Spleen (tissue), 11 donors: ENCODE measurements at regions not wholly inside any gene's neighbourhood (a gene's known extent, or its start where the extent isn't known, plus 50 kb on each side); places are given as distances from the start of the nearest gene placed in this dataset.

Source experiments
- DNase-seq: peaks from one replicate; pipeline ENCODE4 v3.0.0-alpha.2; 2020
- H3K27ac ChIP-seq, 8 donors: fragments of 200-600 bp; sonication (generic) in 7 of 8; 1 replicate in 4 of 8; 2 replicates in 4 of 8; pipeline versions ENCODE4 v1.5.0 to v1.8.0; 2016 to 2021; ENCODE audit warnings: inconsistent platforms in 4 of 8, mild to moderate bottlenecking in 4 of 8, moderate library complexity in 1 of 8
- H3K27me3 ChIP-seq, 7 donors: fragments of 200-600 bp; sonication (generic) in 6 of 7; replicated peaks in 1 of 7; 1 replicate in 4 of 7; 2 replicates in 3 of 7; pipeline versions ENCODE4 v1.5.0 to v1.8.0; 2016 to 2021; ENCODE audit warnings: inconsistent platforms in 3 of 7, mild to moderate bottlenecking in 1 of 7
- H3K36me3 ChIP-seq, 6 donors: fragments of 200-600 bp; sonication (generic) in 5 of 6; 1 replicate in 4 of 6; 2 replicates in 2 of 6; pipeline versions ENCODE4 v1.5.0 to v1.8.0; 2016 to 2021; ENCODE audit warnings: inconsistent platforms in 2 of 6
- H3K4me1 ChIP-seq, 6 donors: fragments of 200-600 bp; sonication (generic) in 5 of 6; 1 replicate in 3 of 6; 2 replicates in 3 of 6; pipeline versions ENCODE4 v1.5.0 to v1.8.0; 2016 to 2021; ENCODE audit warnings: inconsistent platforms in 3 of 6
- H3K4me3 ChIP-seq, 8 donors: fragments of 200-600 bp; sonication (generic) in 7 of 8; 1 replicate in 4 of 8; 2 replicates in 4 of 8; pipeline versions ENCODE4 v1.5.0 to v1.8.0; 2016 to 2021; ENCODE audit warnings: inconsistent platforms in 4 of 8, mild to moderate bottlenecking in 4 of 8, moderate library complexity in 2 of 8
- H3K9me3 ChIP-seq, 8 donors: fragments of 200-600 bp; sonication (generic) in 7 of 8; 1 replicate in 4 of 8; 2 replicates in 4 of 8; pipeline versions ENCODE4 v1.5.0 to v1.8.0; 2016 to 2021; ENCODE audit warnings: inconsistent platforms in 4 of 8
- CTCF ChIP-seq, 11 experiments: fragments of 200-600 bp in 7 of 11; fragments of 450-650 bp in 4 of 11; sonication (generic) in 4 of 11; IDR thresholded peaks in 8 of 11; conservative IDR thresholded peaks in 3 of 11; 1 replicate in 7 of 11; 2 replicates in 4 of 11; pipeline versions ENCODE4 v1.4.0 to v1.8.0; 2016 to 2021; ENCODE audit warnings: antibody characterized with exemption in 11 of 11, inconsistent platforms in 4 of 11, mild to moderate bottlenecking in 1 of 11
- POLR2A ChIP-seq, 3 donors: fragments of 450-650 bp; IDR thresholded peaks; one replicate each; pipeline ENCODE4 v1.5.1; 2017; ENCODE audit warnings: antibody characterized with exemption in 3 of 3, mild to moderate bottlenecking in 1 of 3
- POLR2AphosphoS5 ChIP-seq, 3 donors: sonication (generic); formaldehyde crosslinking; IDR thresholded peaks; one replicate each; pipeline ENCODE4 v1.5.1; 2017; ENCODE audit warnings: antibody characterized with exemption in 3 of 3
- WGBS, 5 donors: extraction: QIAGEN DNeasy Blood & Tissue Kit in 3 of 5; methylation state at CpG; one replicate each; pipeline versions ENCODE4 v1.1.5 to v1.1.7; 2013 to 2018; 5-methylcytosine and 5-hydroxymethylcytosine counted together
- intact Hi-C: fragments of 100-400 bp; cut with DNase I; formaldehyde crosslinking; loops from one replicate; pipeline ENCODE4 v1.15.0; 2023; ENCODE audit warnings: low total_unique reads
- donor health status: healthy with polysubstance abuse.
- donor health status: DM: no; HTN: no; CAD: no; lungs with moderate emphysema.
- donor health status: DM: no; HTN: no; CAD: no.
- donor health status: Bipolar disorder and iron deficiency.
- donor health status: healthy.
- donor health status: DM: no; HTN: no; CAD: no.
- donor health status: DM: yes; HTN: yes; CAD: no.

DNA sequence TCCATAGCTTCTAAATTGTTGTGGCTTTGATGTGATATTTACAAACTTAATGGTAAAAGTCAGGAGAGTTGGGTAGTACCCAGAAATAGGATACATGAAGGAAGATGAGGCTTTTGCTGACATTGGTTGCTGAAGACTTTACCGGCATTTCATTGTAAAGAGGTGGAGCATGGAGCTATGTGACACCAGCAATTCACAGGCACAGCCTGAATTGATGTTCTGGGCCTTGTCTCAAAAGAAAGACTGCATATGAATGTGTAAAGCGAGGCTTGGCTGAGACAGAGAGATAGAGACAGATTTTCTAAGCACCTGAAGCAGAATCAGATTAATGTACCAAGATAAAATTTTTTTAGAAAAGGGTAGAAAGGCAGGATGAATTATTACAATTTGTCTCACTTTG lies 864.9 kb upstream of the ID2 start:
- H3K27ac ChIP-seq: no peak overlapping the region
- no peaks in the 10 kb centered on the region for H3K36me3 ChIP-seq
- intact Hi-C loops: no loop called here
- TF ChIP-seq POLR2A (IDR thresholded peaks at IDR 0.05) (no peak), CTCF (IDR thresholded peaks at IDR 0.05 in 8 of 11, conservative IDR thresholded peaks at IDR 0.05 in 3 of 11) (no peak), POLR2AphosphoS5 (IDR thresholded peaks at IDR 0.05) (no peak)
- no peak for DNase-seq
- peaks cover 0 to 4% (median 0%) of the 10 kb centered on the region in 6 donors for H3K4me1 ChIP-seq
- H3K27me3 ChIP-seq: no peaks in the 10 kb centered on the region
- no peak overlapping the region for H3K4me3 ChIP-seq
- no peaks in the 10 kb centered on the region for H3K9me3 ChIP-seq
- 87 to 96% (median 91%) methylated on average over 2 of the region's 2 CpGs for WGBS, 5 donors

DNA sequence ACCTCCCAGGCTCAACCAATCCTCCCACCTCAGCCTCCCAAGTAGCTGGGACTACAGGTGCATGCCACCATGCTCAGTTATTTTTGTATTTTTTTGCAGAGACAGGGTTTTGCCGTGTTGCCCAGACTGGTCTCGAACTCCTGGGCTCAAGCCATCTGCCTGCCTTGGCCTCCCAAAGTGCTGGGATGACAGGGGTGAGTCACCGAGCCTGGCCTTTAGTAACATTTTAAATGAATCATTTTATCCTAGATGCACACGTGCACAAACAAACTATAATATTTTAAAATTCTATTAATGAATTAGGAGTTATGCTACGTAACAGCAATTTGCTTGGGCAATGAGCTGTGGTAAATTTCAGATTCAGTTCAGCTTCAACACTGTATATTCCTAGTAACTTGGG lies 862.5 kb upstream of the ID2 start:
- no peak overlapping the region for H3K27ac ChIP-seq
- TF ChIP-seq POLR2A (IDR thresholded peaks at IDR 0.05): no peak
- TF ChIP-seq CTCF (IDR thresholded peaks at IDR 0.05 in 8 of 11, conservative IDR thresholded peaks at IDR 0.05 in 3 of 11): no peak
- no peak for TF ChIP-seq POLR2AphosphoS5 (IDR thresholded peaks at IDR 0.05)
- peaks cover 0 to 4% (median 0%) of the 10 kb centered on the region in 6 donors for H3K4me1 ChIP-seq
- intact Hi-C loops: no loop called here
- 85 to 94% (median 89%) methylated on average over 5 of the region's 5 CpGs for WGBS, 5 donors
- no peaks in the 10 kb centered on the region for H3K27me3 ChIP-seq
- H3K9me3 ChIP-seq: no peaks in the 10 kb centered on the region
- H3K4me3 ChIP-seq: no peak overlapping the region
- no peak for DNase-seq
- H3K36me3 ChIP-seq: no peaks in the 10 kb centered on the region

DNA sequence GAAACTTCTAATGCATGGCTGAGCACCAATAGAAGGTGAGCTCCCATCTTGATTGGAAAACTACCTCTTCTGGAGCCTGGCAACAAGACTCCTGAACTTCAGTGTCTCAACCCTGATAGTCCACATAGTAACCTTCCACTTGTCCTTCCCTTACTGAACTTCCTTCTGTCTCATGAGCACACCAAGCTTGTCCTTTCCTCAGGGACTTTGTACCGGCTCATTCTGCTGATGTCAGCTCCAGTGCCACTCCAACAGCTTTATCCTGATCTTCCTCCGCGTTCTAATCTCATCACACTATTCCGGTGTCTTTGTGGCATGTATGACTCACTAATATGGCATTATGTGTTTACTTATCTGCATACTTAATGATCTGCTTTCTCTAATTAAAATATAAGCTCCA lies 862.0 kb upstream of the ID2 start:
- intact Hi-C loops: no loop called here
- 69 to 85% (median 77%) methylated on average over 4 of the region's 4 CpGs for WGBS, 5 donors

GRCh38 chr2:7824211-7824610 lies 857.6 kb upstream of the ID2 start:
- intact Hi-C loops: no loop called here
- no peaks in the 10 kb centered on the region for H3K27me3 ChIP-seq
- TF ChIP-seq POLR2A (IDR thresholded peaks at IDR 0.05): no peak
- no peak for TF ChIP-seq POLR2AphosphoS5 (IDR thresholded peaks at IDR 0.05)
- TF ChIP-seq CTCF (IDR thresholded peaks at IDR 0.05 in 8 of 11, conservative IDR thresholded peaks at IDR 0.05 in 3 of 11): no peak
- DNase-seq: no peak
- 92 to 95% (median 94%) methylated on average over 2 of the region's 2 CpGs for WGBS, 5 donors
- no peak overlapping the region for H3K27ac ChIP-seq
- H3K4me1 ChIP-seq: no peaks in the 10 kb centered on the region
- no peaks in the 10 kb centered on the region for H3K9me3 ChIP-seq
- H3K36me3 ChIP-seq: no peaks in the 10 kb centered on the region
- H3K4me3 ChIP-seq: no peak overlapping the region

More for the DNA sequence above, 862.0 kb upstream of the ID2 start:
- no peak for TF ChIP-seq POLR2AphosphoS5 (IDR thresholded peaks at IDR 0.05)
- TF ChIP-seq POLR2A (IDR thresholded peaks at IDR 0.05): no peak
- TF ChIP-seq CTCF (IDR thresholded peaks at IDR 0.05 in 8 of 11, conservative IDR thresholded peaks at IDR 0.05 in 3 of 11): no peak
- no peak for DNase-seq
- no peaks in the 10 kb centered on the region for H3K9me3 ChIP-seq
- no peaks in the 10 kb centered on the region for H3K27me3 ChIP-seq
- no peaks in the 10 kb centered on the region for H3K36me3 ChIP-seq
- no peak overlapping the region for H3K27ac ChIP-seq
- H3K4me3 ChIP-seq: no peak overlapping the region
- peaks cover 0 to 4% (median 0%) of the 10 kb centered on the region in 6 donors for H3K4me1 ChIP-seq
